C1 segment of cervical spinal cord (tissue), 14 donors: ENCODE measurements at regions not wholly inside any gene's neighbourhood (a gene's known extent, or its start where the extent isn't known, plus 50 kb on each side); places are given as distances from the start of the nearest gene placed in this dataset.

Experiments used
- DNase-seq, 14 donors: peaks; one replicate each; lab custom pipeline; 2025; lab: John Stamatoyannopoulos, UW

DNA sequence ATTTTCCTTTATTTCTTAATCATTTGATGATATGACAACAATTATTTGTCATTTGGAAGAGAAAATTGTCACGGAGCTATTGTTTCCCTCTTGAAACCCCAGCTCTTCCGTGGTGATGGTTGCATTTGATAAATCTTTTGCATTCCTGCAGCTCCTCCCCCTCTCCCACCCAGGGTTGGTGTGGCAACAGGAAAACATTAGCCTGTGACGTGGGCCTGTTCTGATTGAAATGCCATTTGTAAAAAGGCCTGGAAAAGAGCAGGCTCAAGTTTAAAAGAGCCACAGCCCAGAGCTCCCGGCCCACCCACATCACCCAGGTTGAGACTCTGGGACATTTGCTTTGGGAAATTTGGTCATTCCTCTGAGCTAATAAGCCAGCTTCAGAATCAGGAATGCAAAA, 282.5 kb downstream of the RPLP1 start:
- peak in 1 of 14 donors; percentile 25 for DNase-seq

DNA sequence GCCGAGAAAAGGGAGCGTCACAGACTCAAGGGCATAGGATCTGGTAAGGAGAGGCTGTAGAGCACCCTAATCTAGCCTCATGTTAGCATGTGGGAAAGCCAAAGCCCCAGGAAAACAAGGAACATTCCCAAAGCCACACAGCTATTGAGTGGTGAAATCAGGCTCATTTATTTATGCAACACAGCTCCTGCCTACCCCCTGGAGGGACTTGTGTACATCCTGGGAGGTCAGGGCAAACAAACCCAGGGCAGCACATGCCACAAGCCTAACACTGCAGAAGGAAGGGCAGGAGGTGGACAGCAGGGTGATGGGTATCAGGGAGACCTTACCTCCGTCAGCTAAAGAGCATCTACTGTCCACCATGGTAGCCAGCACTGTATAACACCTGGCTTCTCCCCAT, 283.5 kb downstream of the RPLP1 start:
- DNase-seq = no peak

DNA sequence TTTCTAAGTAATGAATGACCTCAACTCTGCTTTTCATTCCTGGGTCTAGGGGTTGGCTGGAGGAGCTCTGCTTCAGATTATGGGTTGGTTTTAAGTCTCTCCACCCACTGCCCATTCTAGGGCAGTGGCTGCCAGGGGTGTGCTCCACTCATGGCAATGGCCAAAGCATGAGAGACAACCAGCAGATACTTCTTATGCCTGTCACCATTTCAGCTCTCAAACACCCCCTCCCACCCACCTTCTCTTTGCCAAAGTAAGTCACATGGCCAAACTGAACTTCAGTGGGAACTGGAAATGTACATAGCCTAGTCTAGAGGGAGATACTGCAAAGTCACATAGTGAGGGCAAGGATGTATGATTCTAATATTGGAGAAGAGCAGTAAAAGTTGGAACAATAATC, 285.3 kb downstream of the RPLP1 start:
- no peak for DNase-seq

DNA sequence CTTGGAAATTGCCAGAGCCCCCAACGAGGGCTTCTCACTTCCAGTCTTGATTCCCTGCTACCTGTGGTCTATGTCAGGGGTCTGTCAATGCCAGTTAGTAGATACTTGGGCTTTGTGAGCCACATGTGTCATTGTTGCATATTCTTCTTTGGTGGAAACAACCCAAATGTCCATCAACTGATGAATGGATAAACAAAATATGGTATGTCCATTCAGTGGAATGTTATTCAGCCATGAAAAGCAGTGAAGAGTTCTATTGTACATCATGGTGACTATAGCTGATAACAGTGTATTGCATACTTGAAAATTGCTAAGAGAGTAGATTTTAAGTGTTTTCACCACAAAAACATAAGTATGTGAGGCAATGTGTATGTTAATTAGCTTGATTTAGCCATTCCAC, 288.1 kb downstream of the RPLP1 start:
- no peak for DNase-seq

DNA sequence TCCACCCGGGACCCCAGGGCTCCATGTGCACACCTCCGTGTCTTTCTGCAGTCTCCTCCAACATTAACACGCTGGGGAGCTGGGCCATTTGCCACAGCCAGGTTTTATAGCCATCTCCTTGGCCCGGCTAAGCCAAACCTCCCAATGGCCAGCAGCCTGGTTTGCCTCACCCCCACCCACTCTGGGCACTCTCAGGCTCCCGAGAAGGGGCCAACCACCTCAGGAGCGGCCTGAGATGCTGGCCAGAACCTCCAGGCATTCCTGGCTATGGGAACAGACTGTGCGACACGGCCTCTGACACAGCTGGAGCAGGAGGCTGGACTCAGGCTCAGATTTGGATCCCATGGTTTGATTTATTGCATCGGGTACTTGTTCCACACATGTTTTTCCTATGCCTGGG, 289.7 kb downstream of the RPLP1 start:
- peak in 2 of 14 donors; percentile 8 to 37 for DNase-seq

DNA sequence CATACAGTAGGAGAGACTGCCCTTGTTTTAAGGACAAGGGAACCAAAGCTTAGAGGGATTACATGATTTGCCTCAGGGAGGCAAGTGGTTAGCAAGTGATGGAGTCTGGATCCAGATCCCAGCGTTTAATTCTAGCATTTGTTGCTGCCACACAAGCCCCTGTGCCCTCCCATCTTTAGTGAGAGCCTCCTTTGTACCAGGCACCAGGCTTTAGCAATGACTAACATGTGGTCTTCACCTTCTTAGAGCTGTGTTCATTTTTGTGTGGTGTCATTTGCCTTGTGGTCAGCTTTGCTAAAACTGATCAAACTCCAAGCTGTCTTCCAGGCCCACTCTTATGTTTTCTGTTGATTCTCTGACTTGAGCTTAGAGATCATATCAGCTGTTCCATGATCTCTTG, 290.5 kb downstream of the RPLP1 start:
- no peak for DNase-seq

DNA sequence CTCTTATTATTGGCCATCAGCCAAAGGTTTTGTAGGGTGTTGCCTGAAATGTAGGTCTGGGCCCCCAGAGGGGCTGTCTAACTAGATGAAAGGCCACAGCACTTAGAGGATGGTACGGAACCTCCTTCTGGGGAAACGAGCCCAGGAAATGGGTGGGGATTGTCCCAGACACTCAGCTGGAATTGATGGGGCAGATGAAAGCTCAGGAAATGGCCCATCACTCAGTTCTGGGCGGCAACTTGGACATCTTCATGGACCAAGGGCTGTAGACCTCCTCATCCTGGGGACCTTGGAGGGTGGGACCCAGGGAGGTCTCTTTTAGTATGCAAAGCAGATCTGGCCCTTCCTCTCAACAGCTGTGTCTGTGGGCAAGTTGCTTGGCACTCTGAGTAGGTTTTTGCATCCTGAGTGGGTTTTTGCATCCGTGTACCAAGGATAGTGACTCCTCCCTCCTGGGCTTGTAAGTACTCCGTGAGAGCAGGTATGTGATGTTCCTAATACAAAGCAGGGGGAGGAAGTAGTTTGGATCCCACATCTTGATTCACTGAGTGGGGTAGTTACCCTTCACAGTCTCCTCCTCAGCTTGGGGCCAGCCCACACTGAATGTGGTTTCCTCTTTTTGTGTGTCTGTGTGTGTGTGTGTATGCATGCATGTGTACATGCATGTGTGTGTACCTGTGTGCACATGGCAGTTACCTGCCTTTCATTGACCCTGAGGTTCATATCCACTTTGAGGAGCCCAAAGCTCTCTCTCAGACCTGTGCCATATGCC, 292.0 kb downstream of the RPLP1 start:
- no peak for DNase-seq

DNA sequence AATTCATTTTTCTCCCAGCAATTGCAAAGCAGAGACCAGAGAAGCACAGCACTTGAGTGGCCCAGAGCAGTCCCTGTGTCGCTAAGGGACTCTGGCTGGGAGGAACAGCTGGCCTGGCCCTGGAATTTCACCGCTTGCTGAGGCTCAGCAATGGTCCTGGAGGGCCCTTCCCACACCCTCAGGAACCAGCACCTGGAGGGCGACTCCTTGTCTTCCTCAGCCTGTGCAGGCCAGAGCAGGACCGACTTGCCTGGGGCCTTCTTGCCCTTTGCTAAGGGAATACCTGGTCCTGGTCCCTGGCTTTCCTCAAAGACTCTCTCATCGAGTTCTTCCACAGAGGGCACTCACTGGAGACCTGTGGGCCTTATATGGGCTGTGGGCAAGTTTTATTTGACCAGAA, 294.6 kb downstream of the RPLP1 start:
- no peak for DNase-seq

DNA sequence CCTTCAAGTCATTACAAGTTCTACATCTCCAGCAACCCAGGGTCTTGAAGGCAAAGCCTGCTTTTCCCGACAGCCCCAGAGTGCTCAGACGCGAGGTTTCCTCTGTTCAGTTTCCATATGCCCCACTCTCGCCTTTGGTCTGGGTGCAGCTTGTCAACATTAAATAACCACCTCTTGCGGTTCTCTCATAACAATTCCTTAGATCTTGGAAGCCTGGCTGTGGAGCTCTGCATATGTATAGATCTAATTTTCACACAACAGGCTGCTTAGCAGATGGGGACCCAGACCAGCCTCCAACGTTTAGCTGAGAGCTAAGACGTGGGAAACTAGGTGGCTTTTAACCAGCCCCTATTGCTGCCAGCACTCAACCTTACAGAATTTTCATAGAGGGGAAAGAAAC, 295.5 kb downstream of the RPLP1 start:
- no peak for DNase-seq

DNA sequence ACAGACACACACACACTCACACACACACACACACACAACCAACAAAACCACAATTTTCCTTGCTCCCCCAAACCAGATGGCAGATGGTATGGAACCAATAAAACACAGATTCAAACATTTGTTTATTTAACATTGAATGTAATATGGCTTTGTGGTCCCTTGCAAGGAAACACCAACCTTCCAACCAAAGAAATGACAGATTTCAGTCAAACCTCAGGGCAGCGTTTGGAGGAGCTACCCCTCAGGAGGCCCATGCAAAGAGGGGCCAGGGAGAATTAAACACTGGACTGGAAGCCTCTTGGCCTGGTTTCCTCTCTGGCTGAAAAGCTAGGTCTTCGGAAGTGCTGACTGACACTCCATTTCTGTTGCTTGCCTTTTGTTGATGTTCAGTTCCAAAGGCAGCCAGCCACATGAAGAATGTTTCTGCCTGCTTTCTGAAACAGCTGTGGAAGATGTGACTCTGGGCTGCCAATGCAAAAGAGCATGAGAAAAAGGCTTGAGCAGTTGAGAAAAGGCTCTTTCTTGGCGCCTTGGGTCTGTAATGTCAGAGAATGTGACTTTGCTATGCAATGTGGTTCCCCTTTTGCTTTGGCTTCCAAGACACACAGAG, 296.1 kb downstream of the RPLP1 start:
- no peak for DNase-seq

DNA sequence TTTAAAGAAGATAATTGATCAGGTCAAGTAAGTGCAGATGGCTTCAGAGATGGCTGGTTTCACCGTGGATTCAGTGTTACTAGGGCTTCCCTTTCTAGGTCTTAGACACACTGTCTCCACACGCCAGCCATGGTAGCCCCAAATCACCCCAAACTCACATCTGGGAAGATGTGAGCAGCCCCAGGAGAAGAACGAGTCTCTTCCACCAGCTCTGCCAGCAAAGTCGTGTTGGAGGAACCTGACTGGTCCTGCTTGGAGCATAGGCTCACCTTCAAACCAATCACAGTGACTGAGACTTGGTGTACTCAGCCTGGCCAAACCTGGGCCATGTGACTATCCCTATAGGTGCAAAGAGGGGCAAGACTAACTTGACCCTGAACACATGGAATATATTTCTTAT, 296.7 kb downstream of the RPLP1 start:
- DNase-seq = no peak

DNA sequence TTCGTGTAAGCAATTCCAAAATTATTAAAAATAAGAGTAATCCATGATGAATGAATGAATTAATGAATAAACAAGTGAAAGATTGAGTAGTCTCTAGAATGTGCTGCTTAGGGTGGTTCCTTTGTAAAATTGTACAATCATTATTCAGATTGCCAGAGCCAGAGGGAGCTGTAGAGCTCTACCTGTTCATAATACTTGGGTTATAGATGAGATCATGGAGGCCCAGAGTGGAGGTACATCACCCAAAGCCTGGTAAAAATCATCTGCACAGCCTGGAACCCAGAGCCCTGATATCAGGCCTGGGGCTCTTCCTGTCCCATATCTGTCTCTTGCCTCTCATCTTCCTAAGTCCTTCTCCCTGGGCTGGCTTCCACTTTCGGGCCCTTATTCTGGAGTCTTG, 297.2 kb downstream of the RPLP1 start:
- no peak for DNase-seq

DNA sequence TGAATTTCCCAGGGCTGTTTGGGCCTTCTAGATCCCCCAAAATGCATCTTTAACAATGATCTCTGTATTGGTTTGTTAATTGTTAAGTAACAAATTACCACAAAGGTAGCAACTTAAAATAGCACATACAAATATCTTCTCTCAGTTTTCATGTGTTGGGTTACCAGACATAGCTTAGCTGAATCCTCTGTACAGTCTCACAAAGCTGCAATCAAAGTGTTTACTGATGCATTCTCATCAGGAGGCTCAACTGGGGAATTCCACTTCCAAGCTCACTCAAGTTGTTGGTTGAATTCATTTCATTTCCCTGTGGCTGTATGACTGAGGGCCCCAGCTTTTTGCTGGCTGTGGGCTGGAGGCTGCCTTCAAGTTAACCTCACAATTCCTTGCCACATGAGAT, 297.6 kb downstream of the RPLP1 start:
- DNase-seq = no peak

DNA sequence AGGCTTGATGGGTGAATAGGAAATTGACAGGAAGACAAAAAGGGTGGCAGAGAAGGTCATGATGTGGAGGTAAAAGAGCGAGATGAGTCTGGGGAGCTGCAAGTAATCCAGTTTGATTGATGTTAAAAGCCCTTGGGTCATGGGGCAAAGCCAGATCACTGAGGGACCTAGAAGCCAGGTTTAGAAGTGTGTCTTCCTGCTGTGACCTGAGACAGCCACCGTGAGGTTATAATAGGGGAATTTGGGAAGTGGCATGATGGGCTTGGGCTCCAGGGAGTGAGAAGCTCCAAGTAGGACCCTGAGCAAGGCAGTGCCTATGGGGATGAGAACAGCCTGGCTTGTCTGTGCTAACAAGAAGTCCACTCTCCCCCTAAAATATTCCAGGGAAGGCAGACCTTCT, 298.5 kb downstream of the RPLP1 start:
- DNase-seq = no peak

DNA sequence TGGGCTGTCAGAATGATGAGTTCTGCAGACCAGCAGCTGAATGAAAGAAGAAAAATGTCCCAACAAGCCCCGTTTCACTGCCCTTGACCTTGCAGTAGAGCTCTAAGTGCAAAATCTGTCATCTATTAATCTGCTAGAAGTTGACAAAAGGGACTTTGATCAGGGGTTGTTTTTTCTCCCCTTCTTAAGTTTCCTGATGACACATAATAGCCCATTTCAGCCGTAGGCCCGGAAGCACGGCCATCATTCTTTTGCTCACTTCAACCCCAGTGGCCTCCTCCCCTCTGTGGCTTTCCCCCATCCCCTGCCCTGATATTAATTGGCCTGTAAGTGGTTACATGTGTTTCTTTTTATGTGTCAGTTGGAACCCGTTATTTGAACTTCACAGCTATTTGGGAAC, 298.9 kb downstream of the RPLP1 start:
- no peak for DNase-seq

DNA sequence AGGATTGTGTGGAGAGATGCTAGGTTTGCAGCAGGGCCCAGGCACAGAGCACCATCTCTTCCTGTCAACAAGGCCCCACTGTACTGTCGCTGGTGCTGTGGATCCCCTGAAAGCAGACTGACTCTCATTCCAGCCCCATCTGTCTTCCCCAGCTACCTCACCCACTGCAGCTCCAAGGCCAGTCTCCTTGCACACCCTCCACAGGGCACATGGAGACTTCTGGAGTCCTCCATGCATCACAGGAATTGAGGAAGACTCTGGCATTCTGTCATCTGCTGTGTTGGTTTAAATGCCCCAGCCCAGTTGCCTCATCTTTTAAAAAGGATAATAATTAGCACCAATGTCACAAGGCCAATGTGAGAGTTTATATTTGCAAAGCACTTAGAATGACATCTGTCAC, 301.2 kb downstream of the RPLP1 start:
- DNase-seq = no peak

DNA sequence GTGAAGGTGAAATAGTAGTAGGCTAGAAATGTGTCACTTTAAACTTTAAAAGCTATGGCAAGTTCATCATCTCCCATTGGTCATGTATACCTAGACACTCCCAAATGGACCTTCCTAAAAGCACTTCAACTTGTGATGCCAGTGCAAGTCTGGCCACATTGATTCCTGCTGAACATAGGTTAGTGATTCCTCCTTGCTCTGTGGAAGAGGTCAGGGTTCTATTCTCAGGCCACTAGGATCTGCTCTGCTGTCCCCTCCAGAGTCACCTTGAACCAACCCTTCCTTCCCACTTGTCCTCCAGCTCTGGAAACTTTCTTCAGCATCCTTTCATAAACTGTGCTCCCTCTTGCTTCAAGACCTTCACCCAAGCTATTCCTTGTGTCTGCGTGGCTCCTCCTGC, 301.7 kb downstream of the RPLP1 start:
- DNase-seq = no peak

DNA sequence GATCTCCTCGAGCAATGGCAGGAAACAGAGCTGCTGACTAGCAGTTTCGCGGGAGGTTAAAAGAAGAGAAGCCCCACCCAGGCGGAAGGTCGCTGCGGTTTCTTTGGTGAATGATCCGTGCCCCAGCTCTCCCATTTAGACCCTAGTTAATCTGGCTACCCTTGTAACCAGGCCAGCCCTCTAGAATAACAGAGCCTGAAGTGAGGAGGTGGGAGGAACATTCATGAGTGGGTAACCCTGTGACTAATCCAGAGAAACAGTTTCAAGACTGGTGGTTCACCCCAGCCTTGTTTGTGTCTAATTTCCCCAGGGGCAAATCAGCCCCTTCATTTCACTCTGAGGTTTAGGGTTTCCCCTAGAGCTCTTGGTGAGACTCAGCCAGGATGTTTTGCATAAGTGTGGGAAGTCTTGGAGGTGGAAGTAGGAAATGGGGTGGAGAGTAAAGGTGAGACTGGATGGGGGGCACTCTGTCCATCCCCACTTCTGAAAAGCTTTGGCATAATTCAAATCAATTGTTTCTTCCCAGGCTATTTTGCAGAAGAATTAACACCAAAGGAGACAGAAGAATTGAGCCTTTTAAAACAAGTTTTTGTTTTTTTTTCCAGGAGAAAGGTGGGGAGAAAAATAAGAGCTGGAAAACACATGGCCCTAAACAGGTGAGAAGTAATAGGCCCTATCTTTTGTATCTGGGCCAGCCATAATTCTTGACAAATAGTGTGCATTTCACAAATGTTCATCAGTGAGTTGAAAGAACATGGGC, 303.1 kb downstream of the RPLP1 start:
- no peak for DNase-seq

DNA sequence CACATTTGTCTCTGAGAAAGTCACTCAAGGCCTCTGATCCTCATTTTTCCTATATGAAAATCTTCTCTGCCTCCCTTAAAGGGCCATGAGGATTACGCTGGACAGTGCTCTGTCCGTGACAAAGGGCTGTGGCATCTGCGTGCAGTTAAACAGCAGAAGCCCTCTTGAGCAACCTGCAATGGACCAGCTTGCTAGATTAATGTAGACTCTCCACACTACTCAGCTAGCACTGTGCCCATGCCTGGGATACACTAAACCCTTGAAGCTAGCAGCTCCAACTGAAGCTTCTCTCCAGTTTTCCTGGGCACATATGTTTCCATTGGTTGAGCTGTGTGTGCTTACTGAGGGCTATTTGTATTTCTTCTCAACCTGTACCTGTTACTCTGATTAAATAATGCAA, 303.8 kb downstream of the RPLP1 start:
- no peak for DNase-seq

DNA sequence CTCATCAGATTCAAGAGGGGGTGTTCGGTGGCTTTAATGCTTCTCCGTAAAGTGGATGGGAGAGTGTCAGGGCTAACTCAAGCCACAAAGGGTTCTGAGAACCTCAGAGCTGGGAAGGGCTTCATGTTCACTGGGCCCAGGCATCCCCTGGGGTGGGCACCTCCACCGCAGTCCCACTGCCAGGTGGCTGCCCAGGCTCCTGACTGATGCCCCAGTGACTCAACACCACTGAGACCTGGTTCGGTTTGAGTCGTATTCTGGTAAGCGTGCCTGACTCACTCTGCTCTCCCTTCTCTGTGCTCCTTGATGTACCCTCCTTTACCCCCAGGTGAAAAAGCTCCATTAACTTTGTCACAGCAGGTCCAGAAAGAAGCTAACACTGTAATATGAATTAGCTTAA, 304.6 kb downstream of the RPLP1 start:
- no peak for DNase-seq

DNA sequence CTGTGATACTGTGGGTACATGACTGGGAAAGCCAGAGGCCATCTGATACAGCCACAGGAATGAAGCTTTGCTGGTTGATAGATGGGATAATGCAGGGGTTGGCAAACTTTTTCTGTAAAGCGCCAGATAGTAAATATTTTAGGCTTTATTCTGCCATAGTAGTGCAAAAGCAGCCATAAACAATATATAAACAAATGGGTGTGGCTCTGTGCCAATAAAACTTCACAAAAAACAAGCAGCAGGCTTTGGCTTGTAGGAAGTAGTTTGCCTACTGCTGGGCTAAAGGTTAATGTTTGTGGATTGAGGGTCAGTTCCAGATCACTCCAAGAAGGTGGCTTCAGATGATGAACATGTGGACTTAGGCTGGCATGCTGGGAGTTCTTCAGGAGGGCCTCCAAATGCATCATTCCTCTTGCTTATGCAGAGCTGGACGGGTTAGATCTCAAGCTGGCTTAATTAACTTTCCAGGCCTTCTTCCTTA, 305.7 kb downstream of the RPLP1 start:
- DNase-seq = no peak
